ENCODE measurements at regions not wholly inside any gene's neighbourhood (a gene's known extent, or its start where the extent isn't known, plus 50 kb on each side); places are given as distances from the start of the nearest gene placed in this dataset.

DNA sequence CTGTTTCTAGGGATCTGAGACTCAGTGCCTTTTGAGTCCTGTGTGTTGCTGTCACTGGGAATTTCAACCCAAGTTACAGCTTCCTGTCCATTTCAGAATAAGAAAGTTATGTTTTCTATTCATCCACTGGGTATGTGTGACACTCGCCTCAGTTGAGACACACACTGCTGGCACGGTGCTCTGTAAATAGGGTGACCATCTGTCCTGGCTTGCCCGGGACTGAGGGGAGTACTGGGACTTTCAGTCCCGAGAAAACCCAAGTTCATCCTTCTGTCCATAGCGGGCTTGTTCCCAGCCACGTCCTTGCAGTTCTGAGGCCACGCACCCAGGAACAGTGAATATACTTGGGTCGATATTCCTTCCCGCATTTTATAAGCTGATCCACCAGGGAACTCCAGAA lies 56.3 kb upstream of the DISP3 start:
- no peak for TF ChIP-seq POLR2AphosphoS5 (IDR thresholded peaks at IDR 0.05)
- TF ChIP-seq, protein P1, sequence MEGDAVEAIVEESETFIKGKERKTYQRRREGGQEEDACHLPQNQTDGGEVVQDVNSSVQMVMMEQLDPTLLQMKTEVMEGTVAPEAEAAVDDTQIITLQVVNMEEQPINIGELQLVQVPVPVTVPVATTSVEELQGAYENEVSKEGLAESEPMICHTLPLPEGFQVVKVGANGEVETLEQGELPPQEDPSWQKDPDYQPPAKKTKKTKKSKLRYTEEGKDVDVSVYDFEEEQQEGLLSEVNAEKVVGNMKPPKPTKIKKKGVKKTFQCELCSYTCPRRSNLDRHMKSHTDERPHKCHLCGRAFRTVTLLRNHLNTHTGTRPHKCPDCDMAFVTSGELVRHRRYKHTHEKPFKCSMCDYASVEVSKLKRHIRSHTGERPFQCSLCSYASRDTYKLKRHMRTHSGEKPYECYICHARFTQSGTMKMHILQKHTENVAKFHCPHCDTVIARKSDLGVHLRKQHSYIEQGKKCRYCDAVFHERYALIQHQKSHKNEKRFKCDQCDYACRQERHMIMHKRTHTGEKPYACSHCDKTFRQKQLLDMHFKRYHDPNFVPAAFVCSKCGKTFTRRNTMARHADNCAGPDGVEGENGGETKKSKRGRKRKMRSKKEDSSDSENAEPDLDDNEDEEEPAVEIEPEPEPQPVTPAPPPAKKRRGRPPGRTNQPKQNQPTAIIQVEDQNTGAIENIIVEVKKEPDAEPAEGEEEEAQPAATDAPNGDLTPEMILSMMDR (IDR thresholded peaks at IDR 0.05) = no peak
- no peak for TF ChIP-seq EP300 (IDR thresholded peaks at IDR 0.05; ENCODE audit: low read depth)
- no peak overlapping the region for H3K4me3 ChIP-seq
- H3K27ac ChIP-seq = no peak overlapping the region
- no peaks in the 10 kb centered on the region for H3K9me3 ChIP-seq
- intact Hi-C loops (cut with DNase I; ENCODE audit: low total_unique reads) = no loop called here
- no peaks in the 10 kb centered on the region for H3K4me1 ChIP-seq
- 70 to 100% methylated on average over 2 to 9 of the region's 9 CpGs for WGBS, 2 donors (ENCODE audit: low coverage in 1 of 2)
- in situ Hi-C loops (cut with MboI; ENCODE audit: low pct_ligation_motif_present in 1 of 4, low pct_unique_long_range_greater_than_20kb in 1 of 4, low sequenced_read_pairs in 3 of 4) = no loop called here
- H3K27me3 ChIP-seq = peaks cover 20% of the 10 kb centered on the region
- no peaks in the 10 kb centered on the region for H3K36me3 ChIP-seq
- no peak for DNase-seq

DNA sequence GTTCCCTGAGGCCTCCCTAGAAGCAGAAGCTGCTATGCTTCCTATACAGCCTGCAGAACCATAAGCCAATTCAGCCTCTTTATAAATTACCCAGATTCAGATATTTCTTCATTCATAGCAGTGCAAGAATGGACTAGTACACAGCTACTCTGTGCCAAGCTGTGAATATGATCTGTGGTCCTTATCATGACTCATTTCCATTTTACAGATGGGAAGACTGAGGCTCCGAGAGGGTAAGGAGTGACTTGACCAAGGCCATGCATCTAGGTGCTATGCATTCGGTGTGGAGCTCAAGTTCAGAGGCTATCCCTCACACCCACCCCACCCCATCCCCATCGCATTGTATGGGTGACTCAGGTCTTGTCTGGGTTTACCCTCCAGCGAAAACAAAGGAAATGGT lies 52.3 kb upstream of the DISP3 start:
- 83 to 84% methylated on average over 2 to 4 of the region's 4 CpGs for WGBS, 2 donors (ENCODE audit: low coverage in 1 of 2)
- no peak overlapping the region for H3K27ac ChIP-seq
- peaks cover 13% of the 10 kb centered on the region for H3K27me3 ChIP-seq
- no peak overlapping the region for H3K4me3 ChIP-seq
- DNase-seq = no peak
- in situ Hi-C loops (cut with MboI; ENCODE audit: low pct_ligation_motif_present in 1 of 4, low pct_unique_long_range_greater_than_20kb in 1 of 4, low sequenced_read_pairs in 3 of 4) = no loop called here
- no peaks in the 10 kb centered on the region for H3K36me3 ChIP-seq
- H3K4me1 ChIP-seq = no peaks in the 10 kb centered on the region
- H3K9me3 ChIP-seq = no peaks in the 10 kb centered on the region
- intact Hi-C loops (cut with DNase I; ENCODE audit: low total_unique reads) = no loop called here
- TF ChIP-seq POLR2A (IDR thresholded peaks at IDR 0.05) = no peak
- TF ChIP-seq, protein P1 (IDR thresholded peaks at IDR 0.05) = no peak

DNA sequence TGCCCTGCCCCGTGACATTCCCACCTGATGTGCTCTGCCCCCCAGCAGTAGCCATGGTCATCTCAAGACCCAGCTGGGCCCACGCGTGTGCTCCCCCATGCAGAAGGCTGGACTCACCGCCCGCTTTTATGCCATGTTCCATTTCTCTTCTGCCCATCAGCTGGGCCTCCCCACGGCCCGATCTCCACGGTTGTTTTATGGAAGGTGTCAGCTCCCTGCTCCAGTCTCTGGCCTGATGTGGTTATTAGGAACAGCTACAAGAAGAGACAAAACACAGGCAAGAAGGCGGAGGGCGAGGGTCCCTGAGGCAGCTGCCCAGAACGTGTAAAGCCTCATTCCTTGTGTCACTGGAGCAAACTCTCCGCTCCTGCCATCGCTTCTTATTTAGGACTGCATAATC lies 50.2 kb upstream of the DISP3 start:
- no peaks in the 10 kb centered on the region for H3K9me3 ChIP-seq
- intact Hi-C loops (cut with DNase I; ENCODE audit: low total_unique reads) = no loop called here
- H3K4me1 ChIP-seq = no peaks in the 10 kb centered on the region
- TF ChIP-seq POLR2A (IDR thresholded peaks at IDR 0.05) = no peak
- no peaks in the 10 kb centered on the region for H3K36me3 ChIP-seq
- H3K27me3 ChIP-seq = no peaks in the 10 kb centered on the region
- in situ Hi-C loops (cut with MboI; ENCODE audit: low pct_ligation_motif_present in 1 of 4, low pct_unique_long_range_greater_than_20kb in 1 of 4, low sequenced_read_pairs in 3 of 4) = no loop called here
- H3K27ac ChIP-seq = no peak overlapping the region
- DNase-seq = no peak
- no peak overlapping the region for H3K4me3 ChIP-seq
- 77 to 83% methylated on average over 1 to 13 of the region's 13 CpGs for WGBS, 2 donors (ENCODE audit: low coverage in 1 of 2)

All from transverse colon (tissue), 4 donors.